Spleen (tissue), 11 donors: ENCODE measurements at regions not wholly inside any gene's neighbourhood (a gene's known extent, or its start where the extent isn't known, plus 50 kb on each side); places are given as distances from the start of the nearest gene placed in this dataset.

ENCODE experiments used
- DNase-seq: peaks from one replicate; pipeline ENCODE4 v3.0.0-alpha.2; 2020
- H3K27ac ChIP-seq, 8 donors: fragments of 200-600 bp; sonication (generic) in 7 of 8; 1 replicate in 4 of 8; 2 replicates in 4 of 8; pipeline versions ENCODE4 v1.5.0 to v1.8.0; 2016 to 2021; ENCODE audit warnings: inconsistent platforms in 4 of 8, mild to moderate bottlenecking in 4 of 8, moderate library complexity in 1 of 8
- H3K27me3 ChIP-seq, 7 donors: fragments of 200-600 bp; sonication (generic) in 6 of 7; replicated peaks in 1 of 7; 1 replicate in 4 of 7; 2 replicates in 3 of 7; pipeline versions ENCODE4 v1.5.0 to v1.8.0; 2016 to 2021; ENCODE audit warnings: inconsistent platforms in 3 of 7, mild to moderate bottlenecking in 1 of 7
- H3K36me3 ChIP-seq, 6 donors: fragments of 200-600 bp; sonication (generic) in 5 of 6; 1 replicate in 4 of 6; 2 replicates in 2 of 6; pipeline versions ENCODE4 v1.5.0 to v1.8.0; 2016 to 2021; ENCODE audit warnings: inconsistent platforms in 2 of 6
- H3K4me1 ChIP-seq, 6 donors: fragments of 200-600 bp; sonication (generic) in 5 of 6; 1 replicate in 3 of 6; 2 replicates in 3 of 6; pipeline versions ENCODE4 v1.5.0 to v1.8.0; 2016 to 2021; ENCODE audit warnings: inconsistent platforms in 3 of 6
- H3K4me3 ChIP-seq, 8 donors: fragments of 200-600 bp; sonication (generic) in 7 of 8; 1 replicate in 4 of 8; 2 replicates in 4 of 8; pipeline versions ENCODE4 v1.5.0 to v1.8.0; 2016 to 2021; ENCODE audit warnings: inconsistent platforms in 4 of 8, mild to moderate bottlenecking in 4 of 8, moderate library complexity in 2 of 8
- H3K9me3 ChIP-seq, 8 donors: fragments of 200-600 bp; sonication (generic) in 7 of 8; 1 replicate in 4 of 8; 2 replicates in 4 of 8; pipeline versions ENCODE4 v1.5.0 to v1.8.0; 2016 to 2021; ENCODE audit warnings: inconsistent platforms in 4 of 8
- CTCF ChIP-seq, 11 experiments: fragments of 200-600 bp in 7 of 11; fragments of 450-650 bp in 4 of 11; sonication (generic) in 4 of 11; IDR thresholded peaks in 8 of 11; conservative IDR thresholded peaks in 3 of 11; 1 replicate in 7 of 11; 2 replicates in 4 of 11; pipeline versions ENCODE4 v1.4.0 to v1.8.0; 2016 to 2021; ENCODE audit warnings: antibody characterized with exemption in 11 of 11, inconsistent platforms in 4 of 11, mild to moderate bottlenecking in 1 of 11
- POLR2A ChIP-seq, 3 donors: fragments of 450-650 bp; IDR thresholded peaks; one replicate each; pipeline ENCODE4 v1.5.1; 2017; ENCODE audit warnings: antibody characterized with exemption in 3 of 3, mild to moderate bottlenecking in 1 of 3
- POLR2AphosphoS5 ChIP-seq, 3 donors: sonication (generic); formaldehyde crosslinking; IDR thresholded peaks; one replicate each; pipeline ENCODE4 v1.5.1; 2017; ENCODE audit warnings: antibody characterized with exemption in 3 of 3
- WGBS, 5 donors: extraction: QIAGEN DNeasy Blood & Tissue Kit in 3 of 5; methylation state at CpG; one replicate each; pipeline versions ENCODE4 v1.1.5 to v1.1.7; 2013 to 2018; 5-methylcytosine and 5-hydroxymethylcytosine counted together
- intact Hi-C: fragments of 100-400 bp; cut with DNase I; formaldehyde crosslinking; loops from one replicate; pipeline ENCODE4 v1.15.0; 2023; ENCODE audit warnings: low total_unique reads
- donor health status: healthy with polysubstance abuse.
- donor health status: DM: no; HTN: no; CAD: no; lungs with moderate emphysema.
- donor health status: DM: no; HTN: no; CAD: no.
- donor health status: Bipolar disorder and iron deficiency.
- donor health status: healthy.
- donor health status: DM: no; HTN: no; CAD: no.
- donor health status: DM: yes; HTN: yes; CAD: no.

GRCh38 chr17:12546983-12547382 is 118.7 kb upstream of the MYOCD start:
- intact Hi-C loops = loop anchor here (10.0 kb wide), 1 partner anchor 458 kb away; no protein-coding TSS in a partner anchor
- H3K9me3 ChIP-seq = no peaks in the 10 kb centered on the region
- H3K4me1 ChIP-seq = no peaks in the 10 kb centered on the region
- no peak overlapping the region for H3K4me3 ChIP-seq
- WGBS, 5 donors = 82 to 98% (median 91%) methylated on average over 2 of the region's 2 CpGs
- no peaks in the 10 kb centered on the region for H3K27me3 ChIP-seq
- H3K27ac ChIP-seq = no peak overlapping the region
- no peak for DNase-seq
- TF ChIP-seq POLR2A (IDR thresholded peaks at IDR 0.05) (no peak), CTCF (IDR thresholded peaks at IDR 0.05 in 8 of 11, conservative IDR thresholded peaks at IDR 0.05 in 3 of 11) (no peak), POLR2AphosphoS5 (IDR thresholded peaks at IDR 0.05) (no peak)
- H3K36me3 ChIP-seq = no peaks in the 10 kb centered on the region

- 80 to 88% (median 84%) methylated on average over 5 of the region's 5 CpGs for WGBS, 5 donors
- intact Hi-C loops = loop anchor here (10.0 kb wide), 1 partner anchor 457 kb away; no protein-coding TSS in a partner anchor
- Histone ChIP-seq H3K9me3 (no peaks in the 10 kb centered on the region), H3K36me3 (no peaks in the 10 kb centered on the region), H3K4me3 (no peak overlapping the region), H3K27ac (no peak overlapping the region), H3K4me1 (no peaks in the 10 kb centered on the region), H3K27me3 (no peaks in the 10 kb centered on the region)
- no peak for DNase-seq
- TF ChIP-seq POLR2A (IDR thresholded peaks at IDR 0.05) (no peak), CTCF (IDR thresholded peaks at IDR 0.05 in 8 of 11, conservative IDR thresholded peaks at IDR 0.05 in 3 of 11) (no peak), POLR2AphosphoS5 (IDR thresholded peaks at IDR 0.05) (no peak)
These were observed 117.9 kb upstream of the MYOCD start for GRCh38 chr17:12547831-12548230.

- 73 to 89% (median 83%) methylated on average over 4 of the region's 4 CpGs for WGBS, 5 donors
- Histone ChIP-seq H3K27me3 (no peaks in the 10 kb centered on the region), H3K9me3 (no peaks in the 10 kb centered on the region), H3K36me3 (no peaks in the 10 kb centered on the region), H3K4me1 (no peaks in the 10 kb centered on the region), H3K4me3 (no peak overlapping the region), H3K27ac (no peak overlapping the region)
- intact Hi-C loops = loop anchor here (10.0 kb wide), 1 partner anchor 456 kb away; no protein-coding TSS in a partner anchor
- TF ChIP-seq POLR2AphosphoS5 (IDR thresholded peaks at IDR 0.05) (no peak), POLR2A (IDR thresholded peaks at IDR 0.05) (no peak), CTCF (IDR thresholded peaks at IDR 0.05 in 8 of 11, conservative IDR thresholded peaks at IDR 0.05 in 3 of 11) (no peak)
- DNase-seq = no peak
These were observed 117.1 kb upstream of the MYOCD start for GRCh38 chr17:12548558-12548957.

GRCh38 chr17:12549499-12550041 is 116.1 kb upstream of the MYOCD start:
- no peak for DNase-seq
- intact Hi-C loops = loop anchor here (10.0 kb wide), 1 partner anchor 455 kb away; no protein-coding TSS in a partner anchor
- H3K9me3 ChIP-seq = no peaks in the 10 kb centered on the region
- H3K4me3 ChIP-seq = no peak overlapping the region
- no peaks in the 10 kb centered on the region for H3K36me3 ChIP-seq
- TF ChIP-seq POLR2AphosphoS5 (IDR thresholded peaks at IDR 0.05) (no peak), POLR2A (IDR thresholded peaks at IDR 0.05) (no peak), CTCF (IDR thresholded peaks at IDR 0.05 in 8 of 11, conservative IDR thresholded peaks at IDR 0.05 in 3 of 11) (no peak)
- H3K27me3 ChIP-seq = no peaks in the 10 kb centered on the region
- WGBS, 5 donors = 59 to 79% (median 72%) methylated on average over 14 of the region's 14 CpGs
- no peaks in the 10 kb centered on the region for H3K4me1 ChIP-seq
- no peak overlapping the region for H3K27ac ChIP-seq
